Upper lobe of left lung (tissue), 6 donors: ENCODE measurements at regions not wholly inside any gene's neighbourhood (a gene's known extent, or its start where the extent isn't known, plus 50 kb on each side); places are given as distances from the start of the nearest gene placed in this dataset.

ENCODE experiments used
- ATAC-seq, 2 donors: fragments of 200-7000 bp; cut with Tn5 transposase; one replicate each; pipeline ENCODE4 v1.9.1; 2022; ENCODE audit warnings: mild to moderate bottlenecking in 2 of 2, moderate library complexity in 2 of 2; ENCODE audit not compliant: low FRiP score in 2 of 2
- DNase-seq, 2 donors: peaks; one replicate each; pipeline ENCODE4 v3.0.0-alpha.2; 2019 to 2020
- H3K27ac ChIP-seq, 4 donors: fragments of 200-600 bp; sonication (generic); one replicate each; pipeline ENCODE4 v1.5.1; 2016 to 2019
- H3K27me3 ChIP-seq, 4 donors: fragments of 200-600 bp; sonication (generic); one replicate each; pipeline ENCODE4 v1.5.1; 2017 to 2019
- H3K36me3 ChIP-seq, 4 donors: fragments of 200-600 bp; sonication (generic); one replicate each; pipeline ENCODE4 v1.5.1; 2016 to 2019
- H3K4me1 ChIP-seq, 4 donors: fragments of 200-600 bp; sonication (generic); one replicate each; pipeline ENCODE4 v1.5.1; 2018 to 2019
- H3K4me3 ChIP-seq, 4 donors: fragments of 200-600 bp; sonication (generic); one replicate each; pipeline ENCODE4 v1.5.1; 2017 to 2019; ENCODE audit warnings: mild to moderate bottlenecking in 2 of 4, moderate library complexity in 1 of 4
- H3K9me3 ChIP-seq, 4 donors: fragments of 200-600 bp; sonication (generic); one replicate each; pipeline ENCODE4 v1.5.1; 2018 to 2019
- CTCF ChIP-seq, 6 experiments: fragments of 450-650 bp in 4 of 6; fragments of 200-600 bp in 2 of 6; sonication (generic) in 2 of 6; IDR thresholded peaks; one replicate each; pipeline ENCODE4 v1.5.1; 2016 to 2019; ENCODE audit warnings: antibody characterized with exemption in 6 of 6
- EP300 ChIP-seq, 4 donors: sonication (generic); formaldehyde crosslinking; IDR thresholded peaks; one replicate each; pipeline ENCODE4 v1.5.1; 2017; ENCODE audit warnings: antibody characterized with exemption in 4 of 4, control low read depth in 2 of 4
- POLR2A ChIP-seq, 4 donors: fragments of 450-650 bp; IDR thresholded peaks; one replicate each; pipeline ENCODE4 v1.5.1; 2016 to 2017; ENCODE audit warnings: antibody characterized with exemption in 4 of 4, mild to moderate bottlenecking in 2 of 4
- POLR2AphosphoS5 ChIP-seq, 2 donors: sonication (generic); formaldehyde crosslinking; IDR thresholded peaks; one replicate each; pipeline ENCODE4 v1.5.1; 2017; ENCODE audit warnings: antibody characterized with exemption in 2 of 2
- WGBS, 2 donors: methylation state at CpG; one replicate each; pipeline ENCODE4 v1.1.5; 2017 to 2018; 5-methylcytosine and 5-hydroxymethylcytosine counted together
- donor health status: DM: no; HTN: no; CAD: no; lungs with moderate emphysema.
- donor health status: DM: no; HTN: yes; CAD: no; lungs with severe emphysema.

GRCh38 chr16:7953360-7953759 lies 620.7 kb downstream of the RBFOX1 start:
- no peak for TF ChIP-seq POLR2A (IDR thresholded peaks at IDR 0.05)
- TF ChIP-seq EP300 (IDR thresholded peaks at IDR 0.05), result no peak
- TF ChIP-seq POLR2AphosphoS5 (IDR thresholded peaks at IDR 0.05), result no peak
- no peak for TF ChIP-seq CTCF (IDR thresholded peaks at IDR 0.05)
- DNase-seq (no peak), ATAC-seq (no peak)
- no peaks in the 10 kb centered on the region for H3K27me3 ChIP-seq
- H3K9me3 ChIP-seq, result no peaks in the 10 kb centered on the region
- no peaks in the 10 kb centered on the region for H3K4me1 ChIP-seq
- WGBS, 2 donors, result 81 to 83% methylated on average over 1 of the region's 1 CpG
- H3K36me3 ChIP-seq, result no peaks in the 10 kb centered on the region
- H3K27ac ChIP-seq, result no peak overlapping the region
- H3K4me3 ChIP-seq, result no peak overlapping the region

- Histone ChIP-seq H3K27me3 (no peaks in the 10 kb centered on the region), H3K27ac (no peak overlapping the region), H3K4me1 (no peaks in the 10 kb centered on the region), H3K4me3 (no peak overlapping the region), H3K36me3 (no peaks in the 10 kb centered on the region), H3K9me3 (no peaks in the 10 kb centered on the region)
- WGBS, 2 donors, result 48 to 59% methylated on average over 4 of the region's 4 CpGs
- no peak for DNase-seq
- no peak for TF ChIP-seq EP300 (IDR thresholded peaks at IDR 0.05)
- no peak for TF ChIP-seq POLR2A (IDR thresholded peaks at IDR 0.05)
- TF ChIP-seq POLR2AphosphoS5 (IDR thresholded peaks at IDR 0.05), result no peak
- no peak for TF ChIP-seq CTCF (IDR thresholded peaks at IDR 0.05)
- ATAC-seq, result no peak
These were observed 613.5 kb downstream of the RBFOX1 start for GRCh38 chr16:7946142-7946541.

- no peak for DNase-seq
- no peak for ATAC-seq
- Histone ChIP-seq H3K9me3 (no peaks in the 10 kb centered on the region), H3K4me3 (no peak overlapping the region), H3K27ac (no peak overlapping the region), H3K27me3 (no peaks in the 10 kb centered on the region), H3K36me3 (no peaks in the 10 kb centered on the region), H3K4me1 (no peaks in the 10 kb centered on the region)
- 70 to 85% methylated on average over 7 of the region's 7 CpGs for WGBS, 2 donors
- TF ChIP-seq POLR2AphosphoS5 (IDR thresholded peaks at IDR 0.05) (no peak), POLR2A (IDR thresholded peaks at IDR 0.05) (no peak), CTCF (IDR thresholded peaks at IDR 0.05) (no peak), EP300 (IDR thresholded peaks at IDR 0.05) (no peak)
These were observed 605.5 kb downstream of the RBFOX1 start for GRCh38 chr16:7938175-7938574.

GRCh38 chr16:7921345-7921744 lies 588.7 kb downstream of the RBFOX1 start:
- H3K36me3 ChIP-seq, result no peaks in the 10 kb centered on the region
- no peak for ATAC-seq

More at GRCh38 chr16:7921345-7921744, 588.7 kb downstream of the RBFOX1 start:
- H3K4me1 ChIP-seq, result no peaks in the 10 kb centered on the region
- TF ChIP-seq POLR2A (IDR thresholded peaks at IDR 0.05) (no peak), CTCF (IDR thresholded peaks at IDR 0.05) (no peak), EP300 (IDR thresholded peaks at IDR 0.05) (no peak), POLR2AphosphoS5 (IDR thresholded peaks at IDR 0.05) (no peak)
- no peak overlapping the region for H3K4me3 ChIP-seq
- WGBS, 2 donors, result 61 to 74% methylated on average over 4 of the region's 4 CpGs
- H3K9me3 ChIP-seq, result no peaks in the 10 kb centered on the region
- no peak for DNase-seq
- H3K27ac ChIP-seq, result no peak overlapping the region
- no peaks in the 10 kb centered on the region for H3K27me3 ChIP-seq
